GM12878 (cell line): ENCODE measurements at regions not wholly inside any gene's neighbourhood (a gene's known extent, or its start where the extent isn't known, plus 50 kb on each side); places are given as distances from the start of the nearest gene placed in this dataset.

Experiments
- ATAC-seq: fragments of 200-7000 bp; cut with Tn5 transposase; 3 replicates; pipeline ENCODE4 v1.9.1; 2020; ENCODE audit warnings: mild to moderate bottlenecking, moderate library complexity
- BruUV-seq: library from RNA; stranded (reverse); fragments of 400-500 nt; replicated peaks from 2 replicates; lab custom pipeline; 2021; lab: Mats Ljungman, UMichigan
- CTCF ChIA-PET: fragments of 300-600 bp; sonication (Branson Sonifier 250); formaldehyde crosslinking; extraction: SDS; loops from one replicate; lab custom pipeline; 2021; ENCODE audit warnings: inconsistent platforms; lab: Yijun Ruan, JAX
- POLR2A ChIA-PET: fragments of 350-600 bp; formaldehyde crosslinking; extraction: SDS; loops from one replicate; lab custom pipeline; 2021; ENCODE audit warnings: inconsistent platforms; lab: Charles Lee
- RAD21 ChIA-PET: fragments of 300-600 bp; sonication (Branson Sonifier 250); formaldehyde crosslinking; loops from one replicate; lab custom pipeline; 2023; ENCODE audit warnings: antibody characterized with exemption; ENCODE audit not compliant: unreplicated experiment; lab: Charles Lee
- SMC1A ChIA-PET: fragments of 300-600 bp; sonication (Branson Sonifier 250); formaldehyde crosslinking; loops from one replicate; lab custom pipeline; 2023; ENCODE audit not compliant: unreplicated experiment, uncharacterized antibody; lab: Charles Lee
- DNase-seq: peaks from one replicate; pipeline ENCODE4 v3.0.0-alpha.2; 2011; ENCODE audit warnings: low read depth, low spot score
- FAIRE-seq: peaks from 3 replicates; lab custom pipeline; 2011; peaks lifted over from hg19 to GRCh38; lab: Jason Lieb, UNC
- H2AFZ ChIP-seq: 2 replicates; pipeline ENCODE4 v1.6.0; 2011; ENCODE audit warnings: low read depth, low read length, control low read depth; ENCODE audit not compliant: control insufficient read depth
- H3K27ac ChIP-seq: 2 replicates; pipeline ENCODE4 v1.5.1; 2011; ENCODE audit warnings: control low read depth; ENCODE audit not compliant: control insufficient read depth, insufficient read depth
- H3K27me3 ChIP-seq, 2 experiments: replicated peaks in 1 of 2; 2 replicates each; pipeline versions ENCODE4 v1.6.0 to v1.6.1; 2011; ENCODE audit warnings: low read length in 1 of 2; ENCODE audit not compliant: control insufficient read depth in 2 of 2, insufficient read depth in 2 of 2
- H3K36me3 ChIP-seq, 2 experiments: 2 replicates each; pipeline ENCODE4 v1.5.1; 2011; ENCODE audit warnings: low read length in 1 of 2; ENCODE audit not compliant: control insufficient read depth in 2 of 2, insufficient read depth in 2 of 2
- H3K4me1 ChIP-seq: 2 replicates; pipeline ENCODE4 v1.6.1; 2011; ENCODE audit warnings: mild to moderate bottlenecking, low read length, moderate library complexity, mixed read lengths; ENCODE audit not compliant: control insufficient read depth, insufficient read depth
- H3K4me2 ChIP-seq: 2 replicates; pipeline ENCODE4 v1.6.0; 2011; ENCODE audit warnings: control low read depth; ENCODE audit not compliant: control insufficient read depth, insufficient read depth
- H3K4me3 ChIP-seq: fragments of 200-600 bp; sonication (generic); 2 replicates; pipeline ENCODE4 v1.5.1; 2016
- H3K79me2 ChIP-seq: 2 replicates; pipeline ENCODE4 v1.6.0; 2011; ENCODE audit warnings: low read length; ENCODE audit not compliant: control insufficient read depth, insufficient read depth
- H3K9ac ChIP-seq: 2 replicates; pipeline ENCODE4 v1.8.0; 2011; ENCODE audit warnings: low read length, control low read depth, mixed read lengths; ENCODE audit not compliant: control insufficient read depth, insufficient read depth
- H3K9me3 ChIP-seq: replicated peaks from 3 replicates; pipeline ENCODE4 v1.5.1; 2011; ENCODE audit warnings: mild to moderate bottlenecking, low read length; ENCODE audit not compliant: control insufficient read depth, insufficient read depth
- H4K20me1 ChIP-seq: 2 replicates; pipeline ENCODE4 v1.6.0; 2011; ENCODE audit not compliant: control insufficient read depth, insufficient read depth
- ATF3 ChIP-seq: IDR thresholded peaks from 2 replicates; pipeline ENCODE4 v1.6.1; 2011; ENCODE audit warnings: low read depth, mild to moderate bottlenecking, low read length, moderate library complexity, borderline replicate concordance; ENCODE audit errors: extremely low read depth
- FOXK2 ChIP-seq: fragments of 450-650 bp; IDR thresholded peaks from 2 replicates; pipeline ENCODE4 v1.6.1; 2017; ENCODE audit warnings: mild to moderate bottlenecking, moderate library complexity
- GATAD2B ChIP-seq: fragments of 450-650 bp; conservative IDR thresholded peaks from 2 replicates; pipeline ENCODE4 v1.6.1; 2017; ENCODE audit warnings: low read depth, mild to moderate bottlenecking, moderate library complexity
- MTA2 ChIP-seq: fragments of 450-650 bp; IDR thresholded peaks from 2 replicates; pipeline ENCODE4 v1.6.1; 2016; ENCODE audit warnings: low read depth, mild to moderate bottlenecking, moderate library complexity
- MXI1 ChIP-seq: fragments of 150-350 bp; IDR thresholded peaks from 2 replicates; pipeline ENCODE4 v1.6.1; 2011; ENCODE audit warnings: low read depth, mild to moderate bottlenecking, inconsistent platforms, low read length, improper control_type of control experiment
- POU2F2 ChIP-seq: IDR thresholded peaks from 3 replicates; pipeline ENCODE4 v1.6.1; 2011; ENCODE audit warnings: low read depth, mild to moderate bottlenecking, low read length, borderline replicate concordance
- RAD51 ChIP-seq: fragments of 450-650 bp; IDR thresholded peaks from 2 replicates; pipeline ENCODE4 v1.6.1; 2016; ENCODE audit warnings: moderate library complexity, mild to moderate bottlenecking, inconsistent platforms
- RB1 ChIP-seq: fragments of 450-650 bp; formaldehyde crosslinking; IDR thresholded peaks from 2 replicates; pipeline ENCODE4 v1.6.1; 2017; ENCODE audit warnings: mild to moderate bottlenecking, borderline replicate concordance
- RBBP5 ChIP-seq: fragments of 200-600 bp; sonication (generic); conservative IDR thresholded peaks from 2 replicates; pipeline ENCODE4 v1.6.1; 2016
- RFX5 ChIP-seq: IDR thresholded peaks from 2 replicates; pipeline ENCODE4 v1.6.1; 2011; ENCODE audit warnings: low read depth, low read length, improper control_type of control experiment
- SRF ChIP-seq, 2 experiments: IDR thresholded peaks; 2 replicates each; pipeline ENCODE4 v1.6.1; 2011; ENCODE audit warnings: low read depth in 2 of 2, low read length in 2 of 2, mild to moderate bottlenecking in 1 of 2, moderate library complexity in 1 of 2
- STAT1 ChIP-seq: fragments of 450-650 bp; conservative IDR thresholded peaks from 2 replicates; pipeline ENCODE4 v1.6.1; 2014; ENCODE audit warnings: antibody characterized with exemption, mild to moderate bottlenecking
- TBL1XR1 ChIP-seq: IDR thresholded peaks from 2 replicates; pipeline ENCODE4 v1.6.1; 2012; ENCODE audit warnings: low read depth, low read length, improper control_type of control experiment
- TCF7 ChIP-seq: IDR thresholded peaks from 2 replicates; pipeline ENCODE4 v1.6.1; 2014; ENCODE audit warnings: antibody characterized with exemption, borderline replicate concordance
- ZBTB33 ChIP-seq: fragments of 450-650 bp; IDR thresholded peaks from 2 replicates; pipeline ENCODE4 v1.6.1; 2017; ENCODE audit warnings: mild to moderate bottlenecking
- ZNF274 ChIP-seq: IDR thresholded peaks from one replicate; pipeline ENCODE4 v1.8.0; 2011; ENCODE audit not compliant: insufficient read length, insufficient read depth
- WGBS: methylation state at CpG from one replicate; pipeline ENCODE4 v1.1.6; 2016; ENCODE audit warnings: low lambda C conversion rate; ENCODE audit not compliant: insufficient replicate concordance, insufficient coverage; ENCODE audit errors: missing lambda C conversion rate; 5-methylcytosine and 5-hydroxymethylcytosine counted together
- in situ Hi-C: fragments of 300-500 bp; cut with MboI; formaldehyde crosslinking; loops from 9 replicates; pipeline ENCODE4 v1.14.3; 2018; ENCODE audit warnings: mixed read lengths
- intact Hi-C: fragments of 100-400 bp; cut with micrococcal nuclease; formaldehyde crosslinking; loops from one replicate; pipeline ENCODE4 v1.14.2; 2022; ENCODE audit not compliant: unreplicated experiment
- TF ChIP-seq, protein P1 (sequence below): IDR thresholded peaks from 2 replicates; pipeline ENCODE4 v1.6.1; 2012; ENCODE audit warnings: low read depth, low read length, improper control_type of control experiment
- TF ChIP-seq, protein P2 (sequence below): IDR thresholded peaks from 2 replicates; pipeline ENCODE4 v1.6.1; 2012; ENCODE audit warnings: mild to moderate bottlenecking, low read depth, low read length
- TF ChIP-seq, protein P3 (sequence below): fragments of 150-350 bp; IDR thresholded peaks from 2 replicates; pipeline ENCODE4 v1.6.1; 2014; ENCODE audit warnings: mild to moderate bottlenecking, low read depth, low read length

DNA sequence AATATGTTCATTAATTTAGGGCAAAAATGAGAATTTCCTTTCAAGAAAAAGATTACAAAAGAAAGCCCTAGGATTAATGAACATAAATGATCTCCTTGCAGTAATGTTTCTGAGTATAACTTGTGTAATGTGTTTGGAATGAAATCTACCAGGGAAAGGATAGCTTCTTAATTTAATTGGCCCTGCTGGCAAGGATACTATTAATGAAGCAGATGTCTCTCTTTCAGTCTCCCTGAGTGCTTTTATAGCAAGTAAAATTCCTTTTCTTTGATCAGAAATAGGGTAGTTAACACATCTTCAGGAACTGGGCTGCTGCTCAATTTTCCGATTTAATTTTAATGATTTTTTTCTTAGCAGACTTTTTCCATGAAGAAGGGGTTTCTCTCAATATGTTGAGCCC, 379.4 kb upstream of the PDE3A start:
- no peaks in the 10 kb centered on the region for H3K27me3 ChIP-seq
- no peaks in the 10 kb centered on the region for H3K79me2 ChIP-seq
- H3K4me1 ChIP-seq: no peaks in the 10 kb centered on the region
- WGBS: 33% methylated on average over 1 of the region's 1 CpG
- ChIA-PET SMC1A (no interaction called here), POLR2A (no interaction called here)
- in situ Hi-C loops: no loop called here
- ATAC-seq: no peak
- H3K27ac ChIP-seq: no peak overlapping the region
- no peak for TF ChIP-seq ZBTB33
- TF ChIP-seq RBBP5: no peak
- TF ChIP-seq STAT1: no peak
- no peak for TF ChIP-seq SRF (IDR thresholded peaks at IDR 0.05; ENCODE audit: low read depth in 2 of 2, low read length in 2 of 2)
- no peak for TF ChIP-seq FOXK2
- TF ChIP-seq, protein P1, sequence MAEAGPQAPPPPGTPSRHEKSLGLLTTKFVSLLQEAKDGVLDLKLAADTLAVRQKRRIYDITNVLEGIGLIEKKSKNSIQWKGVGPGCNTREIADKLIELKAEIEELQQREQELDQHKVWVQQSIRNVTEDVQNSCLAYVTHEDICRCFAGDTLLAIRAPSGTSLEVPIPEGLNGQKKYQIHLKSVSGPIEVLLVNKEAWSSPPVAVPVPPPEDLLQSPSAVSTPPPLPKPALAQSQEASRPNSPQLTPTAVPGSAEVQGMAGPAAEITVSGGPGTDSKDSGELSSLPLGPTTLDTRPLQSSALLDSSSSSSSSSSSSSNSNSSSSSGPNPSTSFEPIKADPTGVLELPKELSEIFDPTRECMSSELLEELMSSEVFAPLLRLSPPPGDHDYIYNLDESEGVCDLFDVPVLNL: no peak
- TF ChIP-seq TCF7: no peak
- TF ChIP-seq, protein P2, sequence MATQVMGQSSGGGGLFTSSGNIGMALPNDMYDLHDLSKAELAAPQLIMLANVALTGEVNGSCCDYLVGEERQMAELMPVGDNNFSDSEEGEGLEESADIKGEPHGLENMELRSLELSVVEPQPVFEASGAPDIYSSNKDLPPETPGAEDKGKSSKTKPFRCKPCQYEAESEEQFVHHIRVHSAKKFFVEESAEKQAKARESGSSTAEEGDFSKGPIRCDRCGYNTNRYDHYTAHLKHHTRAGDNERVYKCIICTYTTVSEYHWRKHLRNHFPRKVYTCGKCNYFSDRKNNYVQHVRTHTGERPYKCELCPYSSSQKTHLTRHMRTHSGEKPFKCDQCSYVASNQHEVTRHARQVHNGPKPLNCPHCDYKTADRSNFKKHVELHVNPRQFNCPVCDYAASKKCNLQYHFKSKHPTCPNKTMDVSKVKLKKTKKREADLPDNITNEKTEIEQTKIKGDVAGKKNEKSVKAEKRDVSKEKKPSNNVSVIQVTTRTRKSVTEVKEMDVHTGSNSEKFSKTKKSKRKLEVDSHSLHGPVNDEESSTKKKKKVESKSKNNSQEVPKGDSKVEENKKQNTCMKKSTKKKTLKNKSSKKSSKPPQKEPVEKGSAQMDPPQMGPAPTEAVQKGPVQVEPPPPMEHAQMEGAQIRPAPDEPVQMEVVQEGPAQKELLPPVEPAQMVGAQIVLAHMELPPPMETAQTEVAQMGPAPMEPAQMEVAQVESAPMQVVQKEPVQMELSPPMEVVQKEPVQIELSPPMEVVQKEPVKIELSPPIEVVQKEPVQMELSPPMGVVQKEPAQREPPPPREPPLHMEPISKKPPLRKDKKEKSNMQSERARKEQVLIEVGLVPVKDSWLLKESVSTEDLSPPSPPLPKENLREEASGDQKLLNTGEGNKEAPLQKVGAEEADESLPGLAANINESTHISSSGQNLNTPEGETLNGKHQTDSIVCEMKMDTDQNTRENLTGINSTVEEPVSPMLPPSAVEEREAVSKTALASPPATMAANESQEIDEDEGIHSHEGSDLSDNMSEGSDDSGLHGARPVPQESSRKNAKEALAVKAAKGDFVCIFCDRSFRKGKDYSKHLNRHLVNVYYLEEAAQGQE: no peak
- TF ChIP-seq, protein P3, sequence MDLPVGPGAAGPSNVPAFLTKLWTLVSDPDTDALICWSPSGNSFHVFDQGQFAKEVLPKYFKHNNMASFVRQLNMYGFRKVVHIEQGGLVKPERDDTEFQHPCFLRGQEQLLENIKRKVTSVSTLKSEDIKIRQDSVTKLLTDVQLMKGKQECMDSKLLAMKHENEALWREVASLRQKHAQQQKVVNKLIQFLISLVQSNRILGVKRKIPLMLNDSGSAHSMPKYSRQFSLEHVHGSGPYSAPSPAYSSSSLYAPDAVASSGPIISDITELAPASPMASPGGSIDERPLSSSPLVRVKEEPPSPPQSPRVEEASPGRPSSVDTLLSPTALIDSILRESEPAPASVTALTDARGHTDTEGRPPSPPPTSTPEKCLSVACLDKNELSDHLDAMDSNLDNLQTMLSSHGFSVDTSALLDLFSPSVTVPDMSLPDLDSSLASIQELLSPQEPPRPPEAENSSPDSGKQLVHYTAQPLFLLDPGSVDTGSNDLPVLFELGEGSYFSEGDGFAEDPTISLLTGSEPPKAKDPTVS: no peak
- TF ChIP-seq GATAD2B: no peak
- TF ChIP-seq RAD51: no peak
- TF ChIP-seq MXI1: no peak
- TF ChIP-seq RB1: no peak
- no peak for TF ChIP-seq POU2F2
- no peak for TF ChIP-seq TBL1XR1
- no peak for TF ChIP-seq RFX5
- no peak for TF ChIP-seq ATF3
- TF ChIP-seq MTA2: no peak
- TF ChIP-seq ZNF274: no peak
- TF ChIP-seq, all 136 proteins: peak for 0
- DNase-seq (no peak), FAIRE-seq (no peak)
- Histone ChIP-seq H3K4me2 (no peak overlapping the region), H3K9me3 (no peaks in the 10 kb centered on the region), H3K36me3 (no peaks in the 10 kb centered on the region), H4K20me1 (no peaks in the 10 kb centered on the region), H3K4me3 (no peak overlapping the region), H3K9ac (no peak overlapping the region), H2AFZ (no peak overlapping the region)
- no TSS peak for BruUV-seq
- RAD21 ChIA-PET: no interaction called here
- intact Hi-C loops: no loop called here
- CTCF ChIA-PET: no interaction called here
